ENCODE measurements at regions not wholly inside any gene's neighbourhood (a gene's known extent, or its start where the extent isn't known, plus 50 kb on each side); places are given as distances from the start of the nearest gene placed in this dataset.

DNA sequence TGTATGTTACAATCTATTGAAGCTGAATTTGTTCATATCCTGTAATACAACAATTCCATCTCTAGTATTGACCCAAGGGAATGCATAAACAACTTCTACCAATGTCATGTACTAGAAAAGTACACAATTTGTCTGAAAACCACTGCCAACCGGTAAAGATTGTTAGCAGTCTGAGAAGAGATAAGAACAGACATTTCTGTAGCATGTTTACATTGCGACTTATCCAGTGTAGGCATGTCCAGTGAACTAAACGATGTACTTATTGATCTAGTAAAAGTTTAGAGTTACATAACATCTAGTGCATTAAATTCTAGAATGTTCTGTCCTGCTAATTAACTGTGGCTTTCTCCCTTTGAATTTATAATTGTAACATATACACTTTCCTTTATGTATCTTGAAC lies 425.9 kb downstream of the SLITRK6 start:
- FAIRE-seq, result no peak
- no peak for TF ChIP-seq POLR2A (IDR thresholded peaks at IDR 0.05; ENCODE audit: low read depth, low read length)
- DNase-seq (ENCODE audit: insufficient read length, low spot score), result no peak

DNA sequence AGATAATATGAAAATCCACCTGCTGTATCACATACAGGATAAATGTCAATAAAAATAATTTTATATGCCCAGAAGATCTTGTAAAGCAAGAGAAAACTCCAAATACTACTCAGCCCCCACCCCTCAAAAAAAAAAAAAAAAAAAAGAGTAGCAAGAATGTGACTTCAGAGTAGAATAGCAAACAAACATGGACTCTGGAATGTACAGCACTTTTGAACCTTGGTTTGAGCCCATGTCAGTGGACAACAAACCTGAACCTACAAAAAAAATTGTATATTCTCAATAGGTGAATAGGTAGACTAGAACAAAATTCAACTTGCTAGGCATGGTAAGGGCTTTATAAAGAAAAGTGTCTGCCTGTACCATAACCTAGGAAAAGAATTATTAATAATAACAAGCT lies 428.0 kb downstream of the SLITRK6 start:
- no peak for TF ChIP-seq POLR2A (IDR thresholded peaks at IDR 0.05; ENCODE audit: low read depth, low read length)
- FAIRE-seq (no peak), DNase-seq (ENCODE audit: insufficient read length, low spot score) (no peak)

DNA sequence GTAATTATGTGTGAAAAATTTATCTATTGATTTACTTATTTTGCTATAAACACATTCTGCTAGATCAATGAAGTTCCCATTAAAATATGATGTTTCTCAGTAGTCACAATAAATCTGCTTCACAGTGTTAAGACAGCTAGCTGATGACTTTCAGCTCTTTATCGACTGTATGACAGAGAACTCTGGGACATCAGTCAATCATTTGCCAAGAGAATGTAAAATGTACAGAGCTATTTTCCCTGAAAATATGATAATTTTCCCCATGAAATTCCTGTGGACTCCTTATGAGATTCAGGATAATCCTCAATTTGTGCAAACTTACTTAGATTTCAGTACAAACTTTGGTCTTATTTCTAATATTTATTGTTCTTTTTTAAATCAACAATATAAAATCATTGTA lies 430.5 kb downstream of the SLITRK6 start:
- no peak for FAIRE-seq
- no peak for DNase-seq (ENCODE audit: insufficient read length, low spot score)
- no peak for TF ChIP-seq POLR2A (IDR thresholded peaks at IDR 0.05; ENCODE audit: low read depth, low read length)

- DNase-seq (ENCODE audit: insufficient read length, low spot score) (no peak), FAIRE-seq (peak; percentile 62)
- TF ChIP-seq POLR2A (IDR thresholded peaks at IDR 0.05; ENCODE audit: low read depth, low read length), result no peak
Measured at GRCh38 chr13:85367887-85368286, 431.3 kb downstream of the SLITRK6 start.

DNA sequence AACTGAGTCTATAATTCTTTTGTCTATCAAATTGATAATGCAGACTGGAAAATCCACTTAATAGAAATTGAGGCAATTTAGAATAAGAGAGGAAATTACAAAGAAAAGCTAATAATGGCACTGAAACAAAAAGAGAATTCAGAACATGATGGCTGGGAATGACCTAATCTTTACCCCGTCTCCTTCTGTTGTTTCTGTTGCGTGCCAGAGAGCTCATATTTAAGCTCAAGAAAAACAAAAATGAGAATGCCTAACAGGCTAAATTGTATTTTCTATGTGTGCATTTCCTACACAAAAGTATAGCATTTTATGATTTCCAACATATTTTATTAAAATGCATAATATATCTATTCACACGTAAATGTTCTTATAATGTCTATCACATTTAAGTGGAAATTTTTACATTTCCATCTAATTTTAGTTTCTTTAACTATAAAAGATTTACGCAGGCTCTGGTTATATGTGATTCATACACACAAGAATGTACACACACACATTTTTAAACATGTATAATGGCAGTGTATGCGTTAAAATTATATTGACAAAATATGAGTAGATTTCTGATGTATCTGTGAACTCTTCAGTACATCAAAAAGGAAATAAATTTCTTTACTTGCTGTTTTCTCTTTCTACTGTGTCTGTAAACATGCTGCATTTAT lies 432.3 kb downstream of the SLITRK6 start:
- no peak for DNase-seq (ENCODE audit: insufficient read length, low spot score)
- FAIRE-seq, result no peak
- TF ChIP-seq POLR2A (IDR thresholded peaks at IDR 0.05; ENCODE audit: low read depth, low read length), result no peak

GRCh38 chr13:85363504-85363903 lies 435.7 kb downstream of the SLITRK6 start:
- TF ChIP-seq POLR2A (IDR thresholded peaks at IDR 0.05; ENCODE audit: low read depth, low read length), result no peak
- DNase-seq (ENCODE audit: insufficient read length, low spot score) (no peak), FAIRE-seq (no peak)

- DNase-seq (ENCODE audit: insufficient read length, low spot score), result no peak
- no peak for FAIRE-seq
- TF ChIP-seq POLR2A (IDR thresholded peaks at IDR 0.05; ENCODE audit: low read depth, low read length), result no peak
Measured at GRCh38 chr13:85362980-85363379, 436.2 kb downstream of the SLITRK6 start.

DNA sequence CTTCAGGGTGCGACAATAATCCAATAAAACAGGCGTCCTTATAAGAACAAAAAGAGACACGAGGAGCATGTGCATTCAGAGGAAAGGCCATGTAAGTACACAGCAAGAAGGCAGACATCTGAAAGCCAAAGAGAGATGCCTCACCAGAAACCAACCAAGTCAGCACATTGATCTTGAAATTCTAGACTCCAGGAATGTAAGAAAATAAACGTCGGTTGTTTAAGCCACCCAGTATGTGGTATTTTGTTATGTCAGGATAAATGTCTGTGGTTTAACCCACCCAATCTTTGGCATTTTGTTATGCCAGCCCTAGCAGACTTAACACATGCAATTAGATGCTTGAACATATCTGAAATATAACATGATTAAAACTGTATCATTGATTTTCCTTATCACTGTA lies 452.0 kb downstream of the SLITRK6 start:
- no peak for TF ChIP-seq POLR2A (IDR thresholded peaks at IDR 0.05; ENCODE audit: low read depth, low read length)
- FAIRE-seq (no peak), DNase-seq (ENCODE audit: insufficient read length, low spot score) (no peak)

DNA sequence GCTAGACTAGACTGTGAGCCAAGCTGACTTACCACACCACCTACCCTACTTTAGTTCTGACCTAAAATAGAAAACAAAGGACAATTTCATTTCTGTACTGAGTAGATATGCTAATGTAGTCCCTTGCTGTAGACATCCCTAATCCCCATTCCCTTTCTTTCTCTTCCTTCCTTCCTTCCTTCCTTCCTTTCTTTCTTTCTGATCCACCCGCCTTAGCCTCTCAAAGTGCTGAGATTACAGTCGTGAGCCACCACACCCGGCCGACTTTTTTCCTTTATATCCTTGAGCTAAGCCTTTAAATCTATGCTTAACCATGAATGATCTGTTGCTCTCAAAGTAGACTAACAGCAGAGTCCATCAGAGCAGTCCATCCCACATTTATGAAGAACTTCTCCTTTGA lies 465.0 kb downstream of the SLITRK6 start:
- FAIRE-seq (no peak), DNase-seq (ENCODE audit: insufficient read length, low spot score) (no peak)
- TF ChIP-seq POLR2A (IDR thresholded peaks at IDR 0.05; ENCODE audit: low read depth, low read length), result no peak

DNA sequence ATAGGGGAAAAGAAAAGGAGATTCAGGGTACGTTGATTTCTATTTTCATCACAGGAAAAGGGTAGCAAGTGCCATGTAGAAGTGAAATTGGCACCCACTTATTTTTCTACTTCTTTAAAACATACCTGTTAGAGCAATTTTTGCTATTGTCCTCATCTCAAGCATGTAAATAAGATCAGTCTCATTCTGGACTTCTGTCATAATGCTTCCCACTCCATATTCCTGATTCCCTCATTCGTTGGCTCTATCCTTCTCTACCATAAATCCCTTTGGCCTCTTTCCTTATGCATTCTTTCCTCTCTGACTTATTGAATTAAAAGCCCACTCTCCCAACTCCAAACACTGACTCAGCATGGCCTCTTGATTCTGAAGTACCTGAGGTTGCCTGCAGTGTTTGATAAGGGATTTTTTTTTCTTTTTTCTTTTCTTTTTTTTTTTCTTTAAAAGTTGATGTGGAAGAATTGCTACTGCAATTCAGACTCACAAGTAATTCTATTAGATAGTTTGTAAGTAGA lies 465.7 kb downstream of the SLITRK6 start:
- FAIRE-seq, result no peak
- no peak for DNase-seq (ENCODE audit: insufficient read length, low spot score)
- no peak for TF ChIP-seq POLR2A (IDR thresholded peaks at IDR 0.05; ENCODE audit: low read depth, low read length)

DNA sequence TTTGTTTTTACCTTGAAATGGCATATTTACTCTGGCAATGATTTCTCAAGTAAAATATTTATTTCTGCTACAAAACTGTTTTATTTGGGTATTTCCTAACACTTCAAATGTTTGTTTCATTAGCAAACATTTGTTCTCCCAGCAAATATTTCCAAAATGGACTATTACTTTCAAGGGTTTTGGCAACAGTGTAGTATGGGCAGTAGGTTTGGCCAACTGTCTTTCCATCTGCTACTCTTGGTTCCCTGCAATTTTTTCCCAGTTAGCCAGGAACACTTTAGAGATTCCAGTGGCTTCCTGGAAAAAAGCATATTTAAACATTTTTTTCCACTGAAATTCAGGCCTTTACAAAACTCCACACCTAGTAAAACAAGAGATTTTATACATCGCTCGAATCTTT lies 466.6 kb downstream of the SLITRK6 start:
- FAIRE-seq (peak; percentile 61), DNase-seq (ENCODE audit: insufficient read length, low spot score) (no peak)
- TF ChIP-seq POLR2A (IDR thresholded peaks at IDR 0.05; ENCODE audit: low read depth, low read length), result no peak

DNA sequence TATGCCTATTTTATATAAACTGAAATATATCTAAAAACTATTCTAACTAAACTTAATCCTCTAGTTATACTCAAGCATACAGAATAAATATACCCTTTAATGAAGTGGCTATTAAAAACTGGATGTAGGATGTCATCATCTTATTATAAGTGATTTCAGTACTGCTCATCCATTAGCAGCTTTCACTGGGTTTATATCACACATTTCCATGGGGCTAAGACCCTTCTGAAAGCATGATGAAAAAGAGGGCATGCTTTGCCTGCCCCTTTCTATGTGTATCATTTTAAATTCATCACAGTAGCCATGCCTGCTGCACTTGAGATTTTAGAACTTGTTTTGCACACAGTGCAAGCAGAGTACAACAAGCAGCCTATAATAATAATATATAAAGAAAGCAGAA lies 477.5 kb downstream of the SLITRK6 start:
- FAIRE-seq (no peak), DNase-seq (ENCODE audit: insufficient read length, low spot score) (no peak)
- no peak for TF ChIP-seq POLR2A (IDR thresholded peaks at IDR 0.05; ENCODE audit: low read depth, low read length)

DNA sequence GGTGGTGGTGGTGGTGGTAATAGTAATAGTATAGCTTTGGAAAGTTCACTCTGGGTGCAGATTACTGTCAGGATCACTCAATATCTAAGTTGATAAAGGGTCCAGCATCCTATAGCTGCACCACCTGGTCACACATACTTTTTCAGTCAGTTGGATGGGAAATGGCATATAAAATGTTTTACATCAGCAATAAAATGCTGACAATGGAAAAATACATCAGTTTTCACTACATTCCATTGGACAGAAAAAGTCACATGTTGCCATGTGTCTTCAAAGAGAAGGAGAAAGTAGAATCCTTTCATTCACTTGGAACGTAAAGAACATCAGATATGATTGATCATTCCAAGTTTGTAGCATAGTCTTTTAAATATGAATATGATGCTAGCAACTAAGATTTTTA lies 481.4 kb downstream of the SLITRK6 start:
- no peak for TF ChIP-seq POLR2A (IDR thresholded peaks at IDR 0.05; ENCODE audit: low read depth, low read length)
- FAIRE-seq (no peak), DNase-seq (ENCODE audit: insufficient read length, low spot score) (no peak)

DNA sequence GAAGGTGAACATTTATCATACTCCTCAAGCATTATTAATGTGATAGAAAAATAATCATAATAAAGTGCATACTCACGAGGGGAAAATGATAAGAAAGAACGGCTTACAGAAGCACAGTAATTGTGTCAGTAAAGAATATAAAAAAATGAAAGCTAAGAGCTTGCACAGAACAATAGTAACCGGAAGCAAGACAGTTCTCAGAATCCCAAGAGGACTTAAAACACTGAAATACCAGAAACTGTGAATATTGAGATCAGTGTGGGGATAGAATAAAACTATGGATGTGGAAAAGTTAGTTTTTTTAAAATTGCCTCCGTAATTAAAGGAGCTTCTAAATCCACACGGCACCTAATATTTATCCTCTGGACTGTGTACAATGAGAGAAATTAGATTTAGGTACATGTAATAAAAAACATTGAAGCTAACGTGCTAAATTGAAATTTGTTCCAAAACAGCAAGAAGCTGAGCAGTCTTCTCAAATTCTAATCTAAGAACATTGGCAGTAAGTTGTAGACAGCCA lies 482.7 kb downstream of the SLITRK6 start:
- TF ChIP-seq POLR2A (IDR thresholded peaks at IDR 0.05; ENCODE audit: low read depth, low read length), result no peak
- FAIRE-seq (no peak), DNase-seq (ENCODE audit: insufficient read length, low spot score) (no peak)

- FAIRE-seq, result peak; percentile 75
- TF ChIP-seq POLR2A (IDR thresholded peaks at IDR 0.05; ENCODE audit: low read depth, low read length), result no peak
- DNase-seq (ENCODE audit: insufficient read length, low spot score), result no peak
Measured at GRCh38 chr13:85314686-85315085, 484.5 kb downstream of the SLITRK6 start.
